ENCODE measurements at regions not wholly inside any gene's neighbourhood (a gene's known extent, or its start where the extent isn't known, plus 50 kb on each side); places are given as distances from the start of the nearest gene placed in this dataset.

DNA sequence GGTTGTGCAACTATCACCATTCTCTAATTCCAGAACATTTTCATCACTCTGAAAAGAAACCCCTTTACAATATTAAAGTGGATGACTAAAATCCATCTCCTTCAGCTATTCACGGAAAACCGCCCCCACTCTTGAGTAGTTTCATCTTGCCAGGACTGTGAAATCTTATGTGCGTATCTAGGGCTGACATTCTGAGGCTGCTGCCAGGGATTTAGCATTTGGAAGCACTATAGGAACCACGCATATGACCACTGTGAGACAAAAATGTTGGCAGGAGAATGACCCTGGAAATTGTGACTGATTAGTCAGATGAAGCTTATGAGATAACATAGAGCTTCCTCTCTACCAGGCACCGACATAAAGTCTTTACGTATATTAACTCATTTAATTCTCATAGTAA is 305.2 kb upstream of the PDE3A start:
- intact Hi-C loops (cut with micrococcal nuclease), result no loop called here
- H3K27me3 ChIP-seq (ENCODE audit: insufficient read depth, low read length), result no peaks in the 10 kb centered on the region
- H3K9me3 ChIP-seq (ENCODE audit: control insufficient read depth in 1 of 2, insufficient read depth in 1 of 2, low read depth in 1 of 2, low read length in 2 of 2), result no peaks in the 10 kb centered on the region
- ATAC-seq (no peak), DNase-seq (ENCODE audit: low read depth, low spot score) (no peak)
- H2AFZ ChIP-seq (ENCODE audit: low read depth, low read length, poor library complexity, severe bottlenecking), result no peak overlapping the region
- H4K20me1 ChIP-seq (ENCODE audit: insufficient read depth), result no peaks in the 10 kb centered on the region
- H3K9ac ChIP-seq (ENCODE audit: low read length), result no peak overlapping the region
- no peak overlapping the region for H3K4me3 ChIP-seq (replicated peaks in 1 of 2; ENCODE audit: low read depth in 1 of 2, low read length in 2 of 2)
- no peaks in the 10 kb centered on the region for H3K79me2 ChIP-seq (ENCODE audit: insufficient read depth, low read length)
- no peaks in the 10 kb centered on the region for H3K4me1 ChIP-seq (ENCODE audit: control insufficient read depth in 1 of 2, insufficient read depth in 2 of 2, low read length in 2 of 2)
- BruUV-seq (replicated peaks), result no TSS peak
- ChIA-PET POLR2A (no interaction called here), RAD21 (ENCODE audit: low non-redundant PET in 1 of 2, low total read pairs in 2 of 2, uncharacterized antibody in 2 of 2, unreplicated experiment in 2 of 2) (no interaction called here), CTCF (no interaction called here)
- TF ChIP-seq SRF (IDR thresholded peaks at IDR 0.05; ENCODE audit: low read depth) (no peak), ZFX (IDR thresholded peaks at IDR 0.05) (no peak), YY1 (IDR thresholded peaks at IDR 0.05; ENCODE audit: extremely low read depth, insufficient replicate concordance, low read depth, low read length) (no peak), POLR2AphosphoS5 (IDR thresholded peaks at IDR 0.05; ENCODE audit: low read depth, low read length) (no peak), SIN3A (IDR thresholded peaks at IDR 0.05; ENCODE audit: low read depth) (no peak), SP1 (IDR thresholded peaks at IDR 0.05; ENCODE audit: low read depth) (no peak), FOSL1 (IDR thresholded peaks at IDR 0.05; ENCODE audit: low read depth) (no peak), CEBPB (IDR thresholded peaks at IDR 0.05; ENCODE audit: low read depth) (no peak)
- TF ChIP-seq, protein P1, sequence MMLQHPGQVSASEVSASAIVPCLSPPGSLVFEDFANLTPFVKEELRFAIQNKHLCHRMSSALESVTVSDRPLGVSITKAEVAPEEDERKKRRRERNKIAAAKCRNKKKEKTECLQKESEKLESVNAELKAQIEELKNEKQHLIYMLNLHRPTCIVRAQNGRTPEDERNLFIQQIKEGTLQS (IDR thresholded peaks at IDR 0.05), result no peak
- TF ChIP-seq, protein P2, sequence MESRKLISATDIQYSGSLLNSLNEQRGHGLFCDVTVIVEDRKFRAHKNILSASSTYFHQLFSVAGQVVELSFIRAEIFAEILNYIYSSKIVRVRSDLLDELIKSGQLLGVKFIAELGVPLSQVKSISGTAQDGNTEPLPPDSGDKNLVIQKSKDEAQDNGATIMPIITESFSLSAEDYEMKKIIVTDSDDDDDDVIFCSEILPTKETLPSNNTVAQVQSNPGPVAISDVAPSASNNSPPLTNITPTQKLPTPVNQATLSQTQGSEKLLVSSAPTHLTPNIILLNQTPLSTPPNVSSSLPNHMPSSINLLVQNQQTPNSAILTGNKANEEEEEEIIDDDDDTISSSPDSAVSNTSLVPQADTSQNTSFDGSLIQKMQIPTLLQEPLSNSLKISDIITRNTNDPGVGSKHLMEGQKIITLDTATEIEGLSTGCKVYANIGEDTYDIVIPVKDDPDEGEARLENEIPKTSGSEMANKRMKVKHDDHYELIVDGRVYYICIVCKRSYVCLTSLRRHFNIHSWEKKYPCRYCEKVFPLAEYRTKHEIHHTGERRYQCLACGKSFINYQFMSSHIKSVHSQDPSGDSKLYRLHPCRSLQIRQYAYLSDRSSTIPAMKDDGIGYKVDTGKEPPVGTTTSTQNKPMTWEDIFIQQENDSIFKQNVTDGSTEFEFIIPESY (IDR thresholded peaks at IDR 0.05; ENCODE audit: extremely low read depth, insufficient replicate concordance, low read length), result no peak
- no peaks in the 10 kb centered on the region for H3K36me3 ChIP-seq (ENCODE audit: control insufficient read depth in 1 of 2, insufficient read depth in 2 of 2, low read length in 2 of 2)
- H3K9me2 ChIP-seq (ENCODE audit: insufficient read depth), result no peaks in the 10 kb centered on the region
- H3K4me2 ChIP-seq (ENCODE audit: low read length), result no peak overlapping the region
- no peak overlapping the region for H3K27ac ChIP-seq (ENCODE audit: low read depth, low read length)

DNA sequence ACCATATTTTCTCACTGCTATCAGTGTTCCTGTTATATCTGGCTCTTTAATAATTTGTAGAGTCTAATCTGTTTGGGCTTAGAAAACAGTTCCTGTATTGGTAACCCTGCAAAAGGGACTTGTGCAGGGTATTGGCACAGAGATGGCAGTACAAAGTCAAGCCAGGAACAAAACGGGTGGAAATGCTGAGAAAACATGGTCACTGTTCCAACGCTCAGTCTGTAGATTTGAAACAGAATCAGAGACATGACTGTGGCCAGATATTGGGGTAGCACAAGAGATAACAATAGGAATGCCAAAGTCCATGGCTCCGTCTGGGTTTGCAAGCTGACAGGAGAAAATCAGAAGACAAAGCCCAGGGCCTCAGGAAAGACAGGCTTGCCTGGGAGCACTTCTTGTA is 290.7 kb upstream of the PDE3A start:
- ChIA-PET CTCF (no interaction called here), POLR2A (no interaction called here), RAD21 (ENCODE audit: low non-redundant PET in 1 of 2, low total read pairs in 2 of 2, uncharacterized antibody in 2 of 2, unreplicated experiment in 2 of 2) (no interaction called here)
- Histone ChIP-seq H2AFZ (ENCODE audit: low read depth, low read length, poor library complexity, severe bottlenecking) (no peak overlapping the region), H3K4me3 (replicated peaks in 1 of 2; ENCODE audit: low read depth in 1 of 2, low read length in 2 of 2) (no peak overlapping the region), H3K9me3 (ENCODE audit: control insufficient read depth in 1 of 2, insufficient read depth in 1 of 2, low read depth in 1 of 2, low read length in 2 of 2) (no peaks in the 10 kb centered on the region), H3K79me2 (ENCODE audit: insufficient read depth, low read length) (no peaks in the 10 kb centered on the region), H3K36me3 (ENCODE audit: control insufficient read depth in 1 of 2, insufficient read depth in 2 of 2, low read length in 2 of 2) (no peaks in the 10 kb centered on the region), H4K20me1 (ENCODE audit: insufficient read depth) (no peaks in the 10 kb centered on the region), H3K4me1 (ENCODE audit: control insufficient read depth in 1 of 2, insufficient read depth in 2 of 2, low read length in 2 of 2) (no peaks in the 10 kb centered on the region), H3K27ac (ENCODE audit: low read depth, low read length) (no peak overlapping the region), H3K4me2 (ENCODE audit: low read length) (no peak overlapping the region), H3K9me2 (ENCODE audit: insufficient read depth) (no peaks in the 10 kb centered on the region), H3K27me3 (ENCODE audit: insufficient read depth, low read length) (no peaks in the 10 kb centered on the region), H3K9ac (ENCODE audit: low read length) (no peak overlapping the region)
- TF ChIP-seq SP1 (IDR thresholded peaks at IDR 0.05; ENCODE audit: low read depth), result no peak
- TF ChIP-seq, protein P2 (IDR thresholded peaks at IDR 0.05; ENCODE audit: extremely low read depth, insufficient replicate concordance, low read length), result no peak
- no peak for TF ChIP-seq JUND (IDR thresholded peaks at IDR 0.05)
- TF ChIP-seq POLR2A (IDR thresholded peaks at IDR 0.05; ENCODE audit: borderline replicate concordance, extremely low read depth, insufficient read depth, insufficient read length), result no peak
- TF ChIP-seq CBX3 (IDR thresholded peaks at IDR 0.05; ENCODE audit: low read depth), result no peak
- ATAC-seq (no peak), DNase-seq (ENCODE audit: low read depth, low spot score) (no peak)
- intact Hi-C loops (cut with micrococcal nuclease), result no loop called here
- BruUV-seq (replicated peaks), result no TSS peak
